Ovary (tissue), 7 donors: ENCODE measurements at regions not wholly inside any gene's neighbourhood (a gene's known extent, or its start where the extent isn't known, plus 50 kb on each side); places are given as distances from the start of the nearest gene placed in this dataset.
"Not testable (repeated sequence)": the region's sequence is repeated elsewhere in the genome, so short reads cannot be mapped to it uniquely, and the experiment has no call there.

Source experiments
- DNase-seq, 5 donors: peaks; one replicate each; pipeline ENCODE4 v3.0.0-alpha.2; 2019 to 2020
- H3K27ac ChIP-seq, 2 donors: fragments of 200-600 bp; one replicate each; pipeline versions ENCODE4 v1.5.1 to v1.8.0; 2019 to 2022
- H3K27me3 ChIP-seq: fragments of 200-600 bp; one replicate; pipeline ENCODE4 v1.8.0; 2022
- H3K36me3 ChIP-seq: fragments of 200-600 bp; sonication (generic); one replicate; pipeline ENCODE4 v1.5.1; 2019
- H3K4me1 ChIP-seq: one replicate; pipeline ENCODE4 v1.8.1; 2013; ENCODE audit warnings: mild to moderate bottlenecking, moderate library complexity; ENCODE audit not compliant: insufficient read depth
- H3K4me3 ChIP-seq: fragments of 200-600 bp; sonication (generic); one replicate; pipeline ENCODE4 v1.5.1; 2017
- H3K9me3 ChIP-seq, 2 donors: fragments of 200-600 bp in 1 of 2; sonication (generic) in 1 of 2; one replicate each; pipeline versions ENCODE4 v1.5.1 to v1.8.1; 2013 to 2019; ENCODE audit warnings: mild to moderate bottlenecking in 1 of 2, moderate library complexity in 1 of 2
- CTCF ChIP-seq, 3 donors: fragments of 450-650 bp in 2 of 3; fragments of 200-600 bp in 1 of 3; IDR thresholded peaks; one replicate each; pipeline versions ENCODE4 v1.5.1 to v1.8.0; 2016 to 2022; ENCODE audit warnings: antibody characterized with exemption in 3 of 3, mild to moderate bottlenecking in 1 of 3
- EP300 ChIP-seq: sonication (generic); formaldehyde crosslinking; IDR thresholded peaks from one replicate; pipeline ENCODE4 v1.6.1; 2017; ENCODE audit warnings: antibody characterized with exemption
- POLR2A ChIP-seq: fragments of 450-650 bp; IDR thresholded peaks from one replicate; pipeline ENCODE4 v1.6.1; 2017; ENCODE audit warnings: antibody characterized with exemption, mild to moderate bottlenecking, moderate library complexity
- WGBS, 3 donors: extraction: QIAGEN DNeasy Blood & Tissue Kit in 1 of 3; methylation state at CpG; one replicate each; pipeline versions ENCODE4 v1.1.5 to v1.1.7; 2013 to 2017; 5-methylcytosine and 5-hydroxymethylcytosine counted together
- intact Hi-C, 4 donors: fragments of 100-400 bp; cut with DNase I; formaldehyde crosslinking; loops; one replicate each; pipeline versions ENCODE4 v1.11.0 to v1.15.1; 2022 to 2023
- donor health status: DM: no; HTN: no; CAD: no; lungs with moderate emphysema.
- donor health status: DM: no; HTN: no; CAD: no.
- donor health status: Bipolar disorder and iron deficiency.
- donor health status: DM: no; HTN: no; CAD: no.
- donor health status: DM: yes; HTN: yes; CAD: no.

GRCh38 chr21:35436899-35437298 is 387.8 kb upstream of the RUNX1 start:
- WGBS, 3 donors: 94 to 98% (median 97%) methylated on average over 1 of the region's 1 CpG
- H3K36me3 ChIP-seq: no peaks in the 10 kb centered on the region

GRCh38 chr21:35432601-35433000 is 383.5 kb upstream of the RUNX1 start:
- intact Hi-C loops, H3K27ac ChIP-seq, H3K36me3 ChIP-seq, H3K9me3 ChIP-seq, DNase-seq, H3K27me3 ChIP-seq, H3K4me1 ChIP-seq, H3K4me3 ChIP-seq: not testable (repeated sequence)
- WGBS, 3 donors: 75 to 78% (median 75%) methylated on average over 5 of the region's 5 CpGs

More at GRCh38 chr21:35436899-35437298, 387.8 kb upstream of the RUNX1 start:
- H3K27ac ChIP-seq: no peak overlapping the region
- H3K4me1 ChIP-seq: no peaks in the 10 kb centered on the region
- no peak overlapping the region for H3K4me3 ChIP-seq
- intact Hi-C loops: no loop called here
- TF ChIP-seq CTCF (IDR thresholded peaks at IDR 0.05): no peak
- no peak for TF ChIP-seq POLR2A
- TF ChIP-seq EP300: no peak
- no peak for DNase-seq
- H3K9me3 ChIP-seq: no peaks in the 10 kb centered on the region
- no peaks in the 10 kb centered on the region for H3K27me3 ChIP-seq

GRCh38 chr21:35430260-35430659 is 381.2 kb upstream of the RUNX1 start:
- 93 to 96% (median 96%) methylated on average over 3 of the region's 3 CpGs for WGBS, 3 donors

GRCh38 chr21:35428937-35429336 is 379.8 kb upstream of the RUNX1 start:
- Histone ChIP-seq H3K4me3 (no peak overlapping the region), H3K27ac (no peak overlapping the region), H3K9me3 (no peaks in the 10 kb centered on the region), H3K27me3 (no peaks in the 10 kb centered on the region), H3K36me3 (no peaks in the 10 kb centered on the region), H3K4me1 (peaks cover 3% of the 10 kb centered on the region)
- intact Hi-C loops: no loop called here
- TF ChIP-seq POLR2A: no peak
- no peak for TF ChIP-seq CTCF (IDR thresholded peaks at IDR 0.05)
- TF ChIP-seq EP300: no peak
- no peak for DNase-seq

More at GRCh38 chr21:35430260-35430659, 381.2 kb upstream of the RUNX1 start:
- DNase-seq: no peak
- H3K27ac ChIP-seq: no peak overlapping the region
- H3K4me1 ChIP-seq: peaks cover 3% of the 10 kb centered on the region
- H3K9me3 ChIP-seq: no peaks in the 10 kb centered on the region
- no peaks in the 10 kb centered on the region for H3K27me3 ChIP-seq
- no peaks in the 10 kb centered on the region for H3K36me3 ChIP-seq
- intact Hi-C loops: no loop called here
- TF ChIP-seq CTCF (IDR thresholded peaks at IDR 0.05) (no peak), EP300 (no peak), POLR2A (no peak)
- no peak overlapping the region for H3K4me3 ChIP-seq

- H3K4me3 ChIP-seq: no peak overlapping the region
- TF ChIP-seq POLR2A (no peak), EP300 (no peak), CTCF (IDR thresholded peaks at IDR 0.05) (no peak)
- intact Hi-C loops: no loop called here
- H3K9me3 ChIP-seq: no peaks in the 10 kb centered on the region
- H3K27me3 ChIP-seq: no peaks in the 10 kb centered on the region
- H3K36me3 ChIP-seq: no peaks in the 10 kb centered on the region
- peaks cover 3% of the 10 kb centered on the region for H3K4me1 ChIP-seq
- WGBS, 3 donors: 22 to 34% (median 33%) methylated on average over 9 of the region's 9 CpGs
- DNase-seq: peak in 1 of 5 donors; percentile 34
- H3K27ac ChIP-seq: no peak overlapping the region
Observed at GRCh38 chr21:35428489-35428888, 379.4 kb upstream of the RUNX1 start.
